ENCODE measurements at regions not wholly inside any gene's neighbourhood (a gene's known extent, or its start where the extent isn't known, plus 50 kb on each side); places are given as distances from the start of the nearest gene placed in this dataset.

GRCh38 chr13:78334059-78334458 is 269.3 kb downstream of the POU4F1 start:
- no peaks in the 10 kb centered on the region for H3K9me3 ChIP-seq
- no peak for DNase-seq
- H3K27me3 ChIP-seq = no peaks in the 10 kb centered on the region
- no peaks in the 10 kb centered on the region for H3K4me1 ChIP-seq
- TF ChIP-seq CTCF (IDR thresholded peaks at IDR 0.05 in 4 of 5, conservative IDR thresholded peaks at IDR 0.05 in 1 of 5) (no peak), POLR2A (IDR thresholded peaks at IDR 0.05) (no peak)
- in situ Hi-C loops (cut with MboI; ENCODE audit: low sequenced_read_pairs in 4 of 4) = no loop called here
- no peak for ATAC-seq
- intact Hi-C loops (cut with DNase I; ENCODE audit: low total_unique reads) = no loop called here
- no peak overlapping the region for H3K27ac ChIP-seq
- no peaks in the 10 kb centered on the region for H3K36me3 ChIP-seq
- no peak overlapping the region for H3K4me3 ChIP-seq

DNA sequence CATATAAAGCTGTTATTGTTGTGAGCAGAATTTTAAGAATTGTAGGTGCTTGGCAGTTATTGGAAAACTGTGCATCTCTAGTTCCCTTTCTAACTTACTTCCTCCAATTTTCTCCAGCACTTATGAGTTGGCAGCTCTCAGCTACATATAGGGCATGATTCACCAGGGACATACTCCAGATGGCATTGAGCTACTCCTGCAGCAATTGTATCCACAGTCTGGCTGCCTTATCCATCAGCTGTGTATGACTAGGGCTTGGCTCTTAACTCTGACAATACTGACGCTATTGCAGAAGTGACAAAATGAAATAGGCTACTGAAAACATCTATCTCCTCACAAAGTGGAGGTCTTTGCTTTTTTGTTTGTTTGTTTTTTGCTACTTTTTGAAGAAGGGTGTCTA is 276.7 kb downstream of the POU4F1 start:
- no peak for DNase-seq

GRCh38 chr13:78325585-78325984 is 277.8 kb downstream of the POU4F1 start:
- no peak for ATAC-seq
- no peak for TF ChIP-seq CTCF (IDR thresholded peaks at IDR 0.05 in 4 of 5, conservative IDR thresholded peaks at IDR 0.05 in 1 of 5)
- TF ChIP-seq POLR2A (IDR thresholded peaks at IDR 0.05) = no peak
- Histone ChIP-seq H3K9me3 (no peaks in the 10 kb centered on the region), H3K36me3 (no peaks in the 10 kb centered on the region), H3K4me1 (no peaks in the 10 kb centered on the region), H3K27me3 (no peaks in the 10 kb centered on the region), H3K4me3 (no peak overlapping the region), H3K27ac (no peak overlapping the region)
- in situ Hi-C loops (cut with MboI; ENCODE audit: low sequenced_read_pairs in 4 of 4) = no loop called here
- DNase-seq = no peak
- intact Hi-C loops (cut with DNase I; ENCODE audit: low total_unique reads) = no loop called here

More for the DNA sequence above, 276.7 kb downstream of the POU4F1 start:
- no peak for TF ChIP-seq POLR2A (IDR thresholded peaks at IDR 0.05)
- TF ChIP-seq CTCF (IDR thresholded peaks at IDR 0.05 in 4 of 5, conservative IDR thresholded peaks at IDR 0.05 in 1 of 5) = no peak
- Histone ChIP-seq H3K9me3 (no peaks in the 10 kb centered on the region), H3K27ac (no peak overlapping the region), H3K36me3 (no peaks in the 10 kb centered on the region), H3K4me3 (no peak overlapping the region), H3K4me1 (no peaks in the 10 kb centered on the region), H3K27me3 (no peaks in the 10 kb centered on the region)
- in situ Hi-C loops (cut with MboI; ENCODE audit: low sequenced_read_pairs in 4 of 4) = no loop called here
- no peak for ATAC-seq
- intact Hi-C loops (cut with DNase I; ENCODE audit: low total_unique reads) = no loop called here

- Histone ChIP-seq H3K4me1 (no peaks in the 10 kb centered on the region), H3K9me3 (no peaks in the 10 kb centered on the region), H3K36me3 (no peaks in the 10 kb centered on the region), H3K27me3 (no peaks in the 10 kb centered on the region), H3K27ac (no peak overlapping the region), H3K4me3 (no peak overlapping the region)
- in situ Hi-C loops (cut with MboI; ENCODE audit: low sequenced_read_pairs in 4 of 4) (no loop called here), intact Hi-C loops (cut with DNase I; ENCODE audit: low total_unique reads) (no loop called here)
- no peak for TF ChIP-seq CTCF (IDR thresholded peaks at IDR 0.05 in 4 of 5, conservative IDR thresholded peaks at IDR 0.05 in 1 of 5)
- no peak for TF ChIP-seq POLR2A (IDR thresholded peaks at IDR 0.05)
- ATAC-seq (no peak), DNase-seq (no peak)
Observed at GRCh38 chr13:78323848-78324247, 279.5 kb downstream of the POU4F1 start.

DNA sequence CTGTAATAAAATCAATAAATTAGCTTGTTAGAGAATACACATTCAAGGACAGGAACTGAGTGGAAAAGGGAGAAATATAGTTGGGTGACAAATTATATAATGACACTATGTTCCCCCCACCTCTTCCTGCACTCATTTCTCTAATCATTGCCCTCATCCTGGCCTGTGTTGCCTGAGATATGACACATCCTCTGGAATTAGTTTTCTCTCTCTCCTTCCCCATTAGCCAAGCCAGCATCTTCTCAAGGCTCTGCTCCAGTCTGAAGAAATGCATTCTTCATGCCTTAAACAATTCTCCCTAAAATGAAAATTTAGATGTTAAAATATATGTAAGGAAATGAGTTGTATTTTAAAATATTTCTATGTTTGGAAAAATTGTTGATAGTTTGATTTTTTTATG is 280.3 kb downstream of the POU4F1 start:
- Histone ChIP-seq H3K27ac (no peak overlapping the region), H3K27me3 (no peaks in the 10 kb centered on the region), H3K4me3 (no peak overlapping the region), H3K4me1 (no peaks in the 10 kb centered on the region), H3K9me3 (no peaks in the 10 kb centered on the region), H3K36me3 (no peaks in the 10 kb centered on the region)
- TF ChIP-seq CTCF (IDR thresholded peaks at IDR 0.05 in 4 of 5, conservative IDR thresholded peaks at IDR 0.05 in 1 of 5) (no peak), POLR2A (IDR thresholded peaks at IDR 0.05) (no peak)
- intact Hi-C loops (cut with DNase I; ENCODE audit: low total_unique reads) = no loop called here
- DNase-seq (no peak), ATAC-seq (no peak)
- in situ Hi-C loops (cut with MboI; ENCODE audit: low sequenced_read_pairs in 4 of 4) = no loop called here
